ENCODE measurements at regions not wholly inside any gene's neighbourhood (a gene's known extent, or its start where the extent isn't known, plus 50 kb on each side); places are given as distances from the start of the nearest gene placed in this dataset.

GRCh38 chr20:5451643-5452210, 135.0 kb upstream of the PROKR2 start:
- intact Hi-C loops (cut with DNase I), result no loop called here
- H3K27me3 ChIP-seq (ENCODE audit: low read depth), result peaks cover 6% of the 10 kb centered on the region
- no peaks in the 10 kb centered on the region for H3K4me1 ChIP-seq
- TF ChIP-seq, protein P1, sequence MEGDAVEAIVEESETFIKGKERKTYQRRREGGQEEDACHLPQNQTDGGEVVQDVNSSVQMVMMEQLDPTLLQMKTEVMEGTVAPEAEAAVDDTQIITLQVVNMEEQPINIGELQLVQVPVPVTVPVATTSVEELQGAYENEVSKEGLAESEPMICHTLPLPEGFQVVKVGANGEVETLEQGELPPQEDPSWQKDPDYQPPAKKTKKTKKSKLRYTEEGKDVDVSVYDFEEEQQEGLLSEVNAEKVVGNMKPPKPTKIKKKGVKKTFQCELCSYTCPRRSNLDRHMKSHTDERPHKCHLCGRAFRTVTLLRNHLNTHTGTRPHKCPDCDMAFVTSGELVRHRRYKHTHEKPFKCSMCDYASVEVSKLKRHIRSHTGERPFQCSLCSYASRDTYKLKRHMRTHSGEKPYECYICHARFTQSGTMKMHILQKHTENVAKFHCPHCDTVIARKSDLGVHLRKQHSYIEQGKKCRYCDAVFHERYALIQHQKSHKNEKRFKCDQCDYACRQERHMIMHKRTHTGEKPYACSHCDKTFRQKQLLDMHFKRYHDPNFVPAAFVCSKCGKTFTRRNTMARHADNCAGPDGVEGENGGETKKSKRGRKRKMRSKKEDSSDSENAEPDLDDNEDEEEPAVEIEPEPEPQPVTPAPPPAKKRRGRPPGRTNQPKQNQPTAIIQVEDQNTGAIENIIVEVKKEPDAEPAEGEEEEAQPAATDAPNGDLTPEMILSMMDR (IDR thresholded peaks at IDR 0.05), result no peak
- no peak overlapping the region for H3K27ac ChIP-seq
- H3K4me3 ChIP-seq, result no peak overlapping the region
- ATAC-seq (no peak), DNase-seq (no peak)
- no peaks in the 10 kb centered on the region for H3K36me3 ChIP-seq
- H3K9me3 ChIP-seq, result no peaks in the 10 kb centered on the region

DNA sequence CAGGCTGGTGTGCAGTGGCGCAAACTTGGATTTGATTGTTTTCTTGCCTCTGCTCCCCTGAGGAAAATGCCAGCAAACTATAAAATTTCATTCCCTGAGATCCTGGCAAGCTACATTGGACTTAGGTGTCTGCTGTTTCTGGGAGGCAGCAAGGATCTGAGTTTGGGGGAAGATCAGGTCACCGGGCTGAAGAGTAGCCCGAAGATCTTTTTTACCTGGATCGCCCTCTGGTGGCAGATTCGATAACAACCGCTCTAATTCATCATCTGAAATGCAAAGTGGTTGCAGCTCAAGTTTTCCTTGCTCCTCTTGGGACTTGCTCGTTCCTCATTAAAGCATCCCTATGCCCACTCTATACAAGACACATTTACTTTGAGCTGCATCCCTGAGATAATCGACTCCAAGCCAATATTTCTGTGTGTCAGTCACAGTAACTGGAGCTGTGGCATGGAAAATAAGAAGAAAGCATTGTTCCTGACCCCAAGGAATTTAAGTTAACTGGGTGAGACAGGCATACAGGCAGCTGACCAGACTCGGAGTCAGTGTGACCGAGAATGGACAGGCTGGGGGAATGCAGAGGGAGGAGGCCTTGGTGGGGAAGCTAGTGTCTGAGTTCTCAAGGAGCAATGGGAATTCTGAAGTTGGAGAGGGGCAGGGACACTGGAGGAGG, 131.8 kb upstream of the PROKR2 start:
- Histone ChIP-seq H3K4me1 (no peaks in the 10 kb centered on the region), H3K9me3 (no peaks in the 10 kb centered on the region), H3K4me3 (no peak overlapping the region), H3K36me3 (no peaks in the 10 kb centered on the region), H3K27ac (no peak overlapping the region), H3K27me3 (ENCODE audit: low read depth) (peaks cover 18% of the 10 kb centered on the region)
- ATAC-seq (peak in 1 of 2 donors; percentile 44), DNase-seq (no peak)
- intact Hi-C loops (cut with DNase I), result no loop called here
- TF ChIP-seq, protein P1 (IDR thresholded peaks at IDR 0.05), result peak; percentile 61

GRCh38 chr20:5447188-5447587, 130.4 kb upstream of the PROKR2 start:
- intact Hi-C loops (cut with DNase I), result no loop called here
- H3K4me3 ChIP-seq, result no peak overlapping the region
- H3K9me3 ChIP-seq, result no peaks in the 10 kb centered on the region
- ATAC-seq (no peak), DNase-seq (no peak)
- no peaks in the 10 kb centered on the region for H3K4me1 ChIP-seq
- peaks cover 23% of the 10 kb centered on the region for H3K27me3 ChIP-seq (ENCODE audit: low read depth)
- no peaks in the 10 kb centered on the region for H3K36me3 ChIP-seq
- TF ChIP-seq, protein P1 (IDR thresholded peaks at IDR 0.05), result no peak
- no peak overlapping the region for H3K27ac ChIP-seq

DNA sequence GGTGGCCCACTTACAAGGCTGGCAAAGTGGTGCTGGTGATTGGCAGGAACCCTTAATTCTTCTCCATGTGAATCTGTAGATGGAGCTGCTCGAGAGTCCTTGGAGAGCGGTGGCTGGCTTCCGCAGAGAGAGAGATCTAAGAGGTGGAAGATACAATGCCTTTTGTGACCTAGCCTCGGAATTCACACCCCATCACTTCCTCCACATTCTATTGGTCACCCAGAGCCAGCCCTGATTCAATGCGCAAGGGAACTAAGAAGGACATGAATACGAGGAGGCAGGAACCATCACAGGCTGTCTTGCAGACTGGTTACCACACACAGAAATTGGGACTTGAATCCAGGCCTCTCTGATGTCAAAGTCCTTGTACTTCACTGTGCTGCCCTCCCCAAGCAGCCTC, 128.9 kb upstream of the PROKR2 start:
- TF ChIP-seq, protein P1 (IDR thresholded peaks at IDR 0.05), result no peak
- no peak overlapping the region for H3K27ac ChIP-seq
- H3K4me1 ChIP-seq, result no peaks in the 10 kb centered on the region
- no peak for DNase-seq
- no peaks in the 10 kb centered on the region for H3K9me3 ChIP-seq
- H3K36me3 ChIP-seq, result no peaks in the 10 kb centered on the region
- intact Hi-C loops (cut with DNase I), result no loop called here
- H3K27me3 ChIP-seq (ENCODE audit: low read depth), result peaks cover 23% of the 10 kb centered on the region
- ATAC-seq, result no peak
- no peak overlapping the region for H3K4me3 ChIP-seq

DNA sequence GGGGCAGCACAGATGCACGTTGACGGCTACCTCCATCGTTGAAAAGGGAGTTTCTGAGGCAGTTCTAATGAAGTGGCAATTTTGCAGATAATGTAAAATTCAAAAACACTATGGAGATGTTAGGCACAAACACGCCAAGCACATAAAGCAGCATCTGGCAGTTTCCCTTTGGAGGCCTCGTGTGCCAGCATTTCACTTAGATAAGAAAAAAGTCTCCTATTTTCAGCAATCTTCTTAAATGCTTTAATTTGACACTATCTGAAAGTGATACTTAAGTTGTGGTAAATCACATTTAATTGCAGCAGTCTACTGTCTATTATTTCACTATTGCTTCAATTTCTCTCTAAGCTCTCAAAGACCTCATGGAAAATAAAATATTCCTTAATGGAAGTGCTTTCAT, 125.3 kb upstream of the PROKR2 start:
- TF ChIP-seq, protein P1 (IDR thresholded peaks at IDR 0.05), result no peak
- H3K27ac ChIP-seq, result no peak overlapping the region
- no peaks in the 10 kb centered on the region for H3K4me1 ChIP-seq
- H3K36me3 ChIP-seq, result no peaks in the 10 kb centered on the region
- peaks cover 6% of the 10 kb centered on the region for H3K9me3 ChIP-seq
- peaks cover 20% of the 10 kb centered on the region for H3K27me3 ChIP-seq (ENCODE audit: low read depth)
- no peak overlapping the region for H3K4me3 ChIP-seq
- ATAC-seq (no peak), DNase-seq (no peak)
- intact Hi-C loops (cut with DNase I), result no loop called here

Data from lower lobe of right lung (tissue), 2 donors.